ENCODE measurements at regions not wholly inside any gene's neighbourhood (a gene's known extent, or its start where the extent isn't known, plus 50 kb on each side); places are given as distances from the start of the nearest gene placed in this dataset.

DNA sequence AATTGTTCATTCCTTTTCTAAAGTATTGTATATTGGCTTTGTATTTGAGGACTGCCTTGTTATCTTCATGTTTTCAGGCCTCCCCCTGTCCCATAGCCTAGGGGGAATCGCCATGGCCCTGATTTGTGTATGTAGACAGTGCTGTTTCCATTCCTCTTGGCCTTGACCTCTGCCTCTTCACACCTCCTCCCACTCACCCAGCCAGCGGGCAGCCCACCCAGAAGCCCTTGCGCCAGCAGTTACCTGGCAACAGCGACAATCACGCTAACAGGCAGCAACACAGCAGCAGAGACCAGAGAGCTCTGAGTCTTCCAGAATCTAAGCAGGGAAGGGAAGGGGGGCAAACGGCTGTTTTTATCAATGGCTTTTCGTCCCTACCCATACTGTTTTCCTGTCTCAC lies 50.0 kb upstream of the NPL start:
- TF ChIP-seq, protein P1, sequence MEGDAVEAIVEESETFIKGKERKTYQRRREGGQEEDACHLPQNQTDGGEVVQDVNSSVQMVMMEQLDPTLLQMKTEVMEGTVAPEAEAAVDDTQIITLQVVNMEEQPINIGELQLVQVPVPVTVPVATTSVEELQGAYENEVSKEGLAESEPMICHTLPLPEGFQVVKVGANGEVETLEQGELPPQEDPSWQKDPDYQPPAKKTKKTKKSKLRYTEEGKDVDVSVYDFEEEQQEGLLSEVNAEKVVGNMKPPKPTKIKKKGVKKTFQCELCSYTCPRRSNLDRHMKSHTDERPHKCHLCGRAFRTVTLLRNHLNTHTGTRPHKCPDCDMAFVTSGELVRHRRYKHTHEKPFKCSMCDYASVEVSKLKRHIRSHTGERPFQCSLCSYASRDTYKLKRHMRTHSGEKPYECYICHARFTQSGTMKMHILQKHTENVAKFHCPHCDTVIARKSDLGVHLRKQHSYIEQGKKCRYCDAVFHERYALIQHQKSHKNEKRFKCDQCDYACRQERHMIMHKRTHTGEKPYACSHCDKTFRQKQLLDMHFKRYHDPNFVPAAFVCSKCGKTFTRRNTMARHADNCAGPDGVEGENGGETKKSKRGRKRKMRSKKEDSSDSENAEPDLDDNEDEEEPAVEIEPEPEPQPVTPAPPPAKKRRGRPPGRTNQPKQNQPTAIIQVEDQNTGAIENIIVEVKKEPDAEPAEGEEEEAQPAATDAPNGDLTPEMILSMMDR (IDR thresholded peaks at IDR 0.05): no peak
- no peak for TF ChIP-seq POLR2A (IDR thresholded peaks at IDR 0.05)

All from ovary (tissue), 3 donors.